NB4 (cell line): ENCODE measurements at regions not wholly inside any gene's neighbourhood (a gene's known extent, or its start where the extent isn't known, plus 50 kb on each side); places are given as distances from the start of the nearest gene placed in this dataset.

ENCODE experiments used
- CTCF ChIP-seq: IDR thresholded peaks from one replicate; pipeline ENCODE4 v1.5.1; 2012; ENCODE audit warnings: low read depth, low read length
- MYC ChIP-seq: IDR thresholded peaks from 2 replicates; pipeline ENCODE4 v1.6.1; 2011; ENCODE audit warnings: low read depth, low read length
- POLR2A ChIP-seq: IDR thresholded peaks from 2 replicates; pipeline ENCODE4 v1.6.1; 2011; ENCODE audit warnings: mild to moderate bottlenecking; ENCODE audit not compliant: insufficient read length; ENCODE audit errors: extremely low read depth

GRCh38 chr12:27133022-27133590 lies 50.7 kb upstream of the C12orf71 start:
- TF ChIP-seq CTCF (no peak), POLR2A (no peak), MYC (no peak)
